Lung (tissue), 11 donors: ENCODE measurements at regions not wholly inside any gene's neighbourhood (a gene's known extent, or its start where the extent isn't known, plus 50 kb on each side); places are given as distances from the start of the nearest gene placed in this dataset.
"Not testable (repeated sequence)": the region's sequence is repeated elsewhere in the genome, so short reads cannot be mapped to it uniquely, and the experiment has no call there.

Experiments used
- ATAC-seq: fragments of 200-7000 bp; cut with Tn5 transposase; one replicate; pipeline ENCODE4 v1.9.1; 2020; ENCODE audit warnings: moderate number of reproducible peaks; ENCODE audit not compliant: insufficient read depth, low FRiP score
- DNase-seq, 3 donors: peaks; one replicate each; pipeline ENCODE4 v3.0.0-alpha.2; 2013 to 2017
- H3K27ac ChIP-seq, 2 donors: one replicate each; pipeline ENCODE4 v1.5.1; 2013; ENCODE audit warnings: mild to moderate bottlenecking in 2 of 2, moderate library complexity in 2 of 2, control low read depth in 1 of 2, inconsistent platforms in 1 of 2, low read depth in 1 of 2, low read length in 1 of 2
- H3K27me3 ChIP-seq, 3 donors: one replicate each; pipeline ENCODE4 v1.5.1; 2013; ENCODE audit warnings: low read length in 2 of 3; ENCODE audit not compliant: control insufficient read depth in 3 of 3, insufficient read depth in 3 of 3
- H3K36me3 ChIP-seq, 4 donors: one replicate each; pipeline ENCODE4 v1.5.1; 2013; ENCODE audit warnings: low read length in 4 of 4, mild to moderate bottlenecking in 1 of 4, moderate library complexity in 1 of 4; ENCODE audit not compliant: control insufficient read depth in 4 of 4, insufficient read depth in 4 of 4
- H3K4me1 ChIP-seq, 5 donors: one replicate each; pipeline ENCODE4 v1.5.1; 2013; ENCODE audit warnings: low read length in 5 of 5, mild to moderate bottlenecking in 2 of 5, moderate library complexity in 1 of 5; ENCODE audit not compliant: control insufficient read depth in 5 of 5, insufficient read depth in 5 of 5
- H3K4me3 ChIP-seq: one replicate; pipeline ENCODE4 v1.5.1; 2013; ENCODE audit warnings: mild to moderate bottlenecking, control low read depth, moderate library complexity
- H3K9ac ChIP-seq, 2 donors: one replicate each; pipeline ENCODE4 v1.5.1; 2013; ENCODE audit warnings: low read length in 2 of 2, control low read depth in 1 of 2; ENCODE audit not compliant: insufficient read depth in 1 of 2
- H3K9me3 ChIP-seq, 4 donors: one replicate each; pipeline ENCODE4 v1.5.1; 2013; ENCODE audit warnings: low read length in 3 of 4, mild to moderate bottlenecking in 1 of 4, moderate library complexity in 1 of 4; ENCODE audit not compliant: control insufficient read depth in 4 of 4, insufficient read depth in 3 of 4
- WGBS, 2 donors: extraction: QIAGEN DNeasy Blood & Tissue Kit; methylation state at CpG; one replicate each; pipeline ENCODE4 v1.1.7; 2013; 5-methylcytosine and 5-hydroxymethylcytosine counted together
- TF ChIP-seq, protein P1 (sequence below): IDR thresholded peaks from 2 replicates; pipeline ENCODE4 v1.5.1; 2012; ENCODE audit warnings: mild to moderate bottlenecking; ENCODE audit errors: control extremely low read depth, extremely low read depth
- donor health status: control.
- donor health status: control.
- donor health status: Bipolar disorder and iron deficiency.
- donor health status: healthy.
- donor health status: DM: yes; HTN: yes; CAD: no.

DNA sequence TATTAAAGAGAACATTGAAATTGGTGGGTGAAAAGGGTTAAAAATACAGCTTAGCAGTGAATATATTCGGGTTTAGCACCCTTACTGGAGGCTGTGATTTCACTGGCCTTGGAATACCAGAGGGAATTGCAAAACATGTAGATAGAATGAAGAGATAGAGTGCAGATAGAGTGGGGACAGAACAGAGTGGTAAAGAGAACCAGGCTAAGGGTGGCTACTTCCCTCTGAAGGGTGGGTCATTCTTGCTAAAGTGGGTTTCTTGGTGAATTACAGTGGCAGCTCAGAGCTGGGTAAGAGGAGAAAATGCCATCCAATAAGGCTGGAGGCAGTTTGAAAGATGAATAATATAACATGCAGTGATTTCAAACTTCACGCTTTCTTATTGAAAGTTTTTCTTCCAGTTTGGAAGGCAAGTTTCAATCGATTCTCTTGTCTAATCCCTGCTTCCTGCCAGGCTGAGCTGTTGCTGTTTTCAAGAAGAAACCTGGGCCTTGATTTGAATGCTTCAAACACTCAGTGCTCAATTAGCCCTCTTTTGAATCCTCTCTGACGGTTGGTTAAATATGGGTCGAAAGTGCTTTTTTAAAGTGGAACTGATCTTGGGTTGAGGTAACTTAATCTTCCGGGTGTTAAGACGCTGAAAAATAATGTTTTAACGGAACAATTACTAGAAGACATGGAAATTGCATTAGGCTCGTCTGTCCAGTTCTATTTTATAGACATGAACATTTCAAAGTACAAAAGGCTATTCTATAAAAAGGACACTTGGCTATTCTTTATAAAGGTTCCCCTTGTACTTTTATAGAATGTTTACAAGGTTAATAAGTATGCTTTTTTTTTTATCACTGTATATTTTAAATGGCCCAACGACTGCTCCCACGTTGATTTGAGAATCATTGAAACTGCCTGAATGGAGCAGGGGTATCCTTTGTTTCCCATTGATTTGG is 203.3 kb downstream of the BCAS1 start:
- WGBS, 2 donors = 41 to 53% methylated on average over 11 of the region's 11 CpGs
- Histone ChIP-seq H3K4me3 (no peak overlapping the region), H3K9me3 (no peaks in the 10 kb centered on the region), H3K27ac (peak overlapping the region; percentile 45 to 70), H3K36me3 (no peaks in the 10 kb centered on the region), H3K4me1 (peaks cover 5 to 62% (median 23%) of the 10 kb centered on the region in 5 donors), H3K27me3 (no peaks in the 10 kb centered on the region), H3K9ac (peak overlapping the region in 1 of 2 donors; percentile 61)
- TF ChIP-seq, protein P1, sequence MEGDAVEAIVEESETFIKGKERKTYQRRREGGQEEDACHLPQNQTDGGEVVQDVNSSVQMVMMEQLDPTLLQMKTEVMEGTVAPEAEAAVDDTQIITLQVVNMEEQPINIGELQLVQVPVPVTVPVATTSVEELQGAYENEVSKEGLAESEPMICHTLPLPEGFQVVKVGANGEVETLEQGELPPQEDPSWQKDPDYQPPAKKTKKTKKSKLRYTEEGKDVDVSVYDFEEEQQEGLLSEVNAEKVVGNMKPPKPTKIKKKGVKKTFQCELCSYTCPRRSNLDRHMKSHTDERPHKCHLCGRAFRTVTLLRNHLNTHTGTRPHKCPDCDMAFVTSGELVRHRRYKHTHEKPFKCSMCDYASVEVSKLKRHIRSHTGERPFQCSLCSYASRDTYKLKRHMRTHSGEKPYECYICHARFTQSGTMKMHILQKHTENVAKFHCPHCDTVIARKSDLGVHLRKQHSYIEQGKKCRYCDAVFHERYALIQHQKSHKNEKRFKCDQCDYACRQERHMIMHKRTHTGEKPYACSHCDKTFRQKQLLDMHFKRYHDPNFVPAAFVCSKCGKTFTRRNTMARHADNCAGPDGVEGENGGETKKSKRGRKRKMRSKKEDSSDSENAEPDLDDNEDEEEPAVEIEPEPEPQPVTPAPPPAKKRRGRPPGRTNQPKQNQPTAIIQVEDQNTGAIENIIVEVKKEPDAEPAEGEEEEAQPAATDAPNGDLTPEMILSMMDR = no peak
- ATAC-seq (no peak), DNase-seq (peak in 2 of 3 donors; percentile 34 to 50)

DNA sequence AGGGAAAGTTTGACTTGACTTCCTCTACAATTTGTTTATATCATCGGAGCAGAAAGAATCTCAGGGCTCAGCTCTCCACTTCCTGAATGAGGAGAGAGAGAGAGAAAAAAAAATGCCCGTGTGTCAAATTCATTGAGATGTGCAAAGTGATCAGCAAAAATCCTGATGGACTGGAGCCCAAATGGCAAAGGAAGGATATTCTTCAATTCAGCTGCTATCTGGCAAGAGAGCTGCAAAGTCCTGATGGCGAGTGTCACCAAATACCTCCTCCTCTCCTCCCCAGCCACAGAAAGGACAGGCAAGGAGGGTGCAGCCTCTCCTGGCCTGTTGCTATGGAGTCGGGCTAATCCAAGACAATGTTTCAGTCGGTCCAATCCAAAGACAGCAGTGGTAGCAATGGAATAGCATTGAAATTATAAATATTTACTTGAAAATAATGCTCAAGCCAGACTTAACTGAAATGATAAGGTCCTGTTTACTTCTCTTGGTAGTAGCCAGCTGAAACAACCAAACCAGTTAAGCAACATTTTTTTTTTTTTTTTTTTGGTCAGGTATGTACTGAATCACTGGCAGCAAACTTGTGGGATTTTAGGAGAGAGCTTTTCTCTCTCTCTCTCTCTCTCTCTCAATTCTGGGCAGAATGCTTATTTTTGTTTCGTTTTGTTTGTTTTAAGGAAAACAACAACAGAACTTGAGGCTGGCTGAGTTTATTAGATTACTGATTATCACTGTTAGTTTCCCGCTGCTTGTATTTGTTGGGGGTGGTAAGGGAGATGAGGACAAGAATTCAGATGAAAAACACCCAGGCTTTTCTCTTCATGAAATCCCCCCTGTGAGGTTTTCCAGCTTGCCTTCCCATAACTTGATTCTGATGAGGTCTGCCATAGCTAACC is 204.2 kb downstream of the BCAS1 start:
- Histone ChIP-seq H3K4me3 (no peak overlapping the region), H3K9me3 (no peaks in the 10 kb centered on the region), H3K27me3 (no peaks in the 10 kb centered on the region), H3K27ac (peak overlapping the region; percentile 30 to 84), H3K36me3 (no peaks in the 10 kb centered on the region), H3K9ac (peak overlapping the region in 1 of 2 donors; percentile 61), H3K4me1 (peaks cover 5 to 55% (median 21%) of the 10 kb centered on the region in 5 donors)
- WGBS, 2 donors = 18 to 31% methylated on average over 7 of the region's 7 CpGs
- DNase-seq (peak; percentile 89 to 97 (median 91)), ATAC-seq (peak; percentile 42)
- TF ChIP-seq, protein P1 = no peak

DNA sequence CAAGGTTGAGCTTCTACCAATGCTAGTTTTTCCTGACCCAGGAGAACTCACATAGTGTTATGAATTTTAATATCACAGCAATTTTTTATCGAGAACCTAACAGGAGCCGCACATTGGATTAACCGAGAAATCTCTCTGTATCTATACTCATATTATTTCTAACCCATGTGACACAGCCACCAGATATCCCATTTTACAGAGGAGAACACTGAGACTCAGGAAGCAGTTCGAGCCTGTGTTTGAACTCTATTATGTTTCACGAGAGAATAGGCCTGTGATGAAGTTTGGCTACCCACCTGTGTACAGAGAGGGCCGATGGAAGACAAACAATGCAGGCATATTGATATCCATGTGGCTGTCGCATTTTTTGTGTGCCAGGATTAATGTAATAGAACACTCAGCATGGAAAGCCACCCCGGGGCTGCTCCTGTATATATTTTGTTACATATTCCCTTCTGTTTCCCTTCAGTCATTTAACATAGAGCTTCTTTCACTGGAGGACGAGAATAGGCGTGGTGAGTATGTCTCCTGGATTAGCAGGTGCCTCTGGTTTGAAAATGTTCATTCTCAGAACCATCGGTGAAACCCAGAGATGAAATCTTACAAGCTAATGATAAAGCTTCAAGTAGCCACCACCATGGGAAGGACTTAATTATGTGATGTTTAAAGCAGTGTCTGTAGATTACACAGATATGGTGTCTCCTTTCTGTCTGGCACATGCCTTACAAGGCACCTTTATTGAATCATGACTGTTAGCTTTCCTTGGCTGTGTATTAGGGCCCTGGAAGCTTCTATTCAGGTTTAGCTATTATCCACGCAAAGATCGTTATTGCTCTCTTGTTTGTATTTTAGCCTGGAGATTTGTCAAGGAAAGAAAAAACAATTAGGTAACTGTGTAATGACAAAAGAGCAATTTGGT is 205.4 kb downstream of the BCAS1 start:
- peak in 1 of 3 donors; percentile 49 for DNase-seq
- not testable (repeated sequence) for H3K9me3 ChIP-seq, ATAC-seq, H3K36me3 ChIP-seq, H3K4me3 ChIP-seq, H3K27ac ChIP-seq, H3K27me3 ChIP-seq
- peaks cover 3 to 55% (median 21%) of the 10 kb centered on the region in 5 donors for H3K4me1 ChIP-seq
- H3K9ac ChIP-seq = peak overlapping the region in 1 of 2 donors; percentile 63
- 76 to 80% methylated on average over 13 of the region's 13 CpGs for WGBS, 2 donors

DNA sequence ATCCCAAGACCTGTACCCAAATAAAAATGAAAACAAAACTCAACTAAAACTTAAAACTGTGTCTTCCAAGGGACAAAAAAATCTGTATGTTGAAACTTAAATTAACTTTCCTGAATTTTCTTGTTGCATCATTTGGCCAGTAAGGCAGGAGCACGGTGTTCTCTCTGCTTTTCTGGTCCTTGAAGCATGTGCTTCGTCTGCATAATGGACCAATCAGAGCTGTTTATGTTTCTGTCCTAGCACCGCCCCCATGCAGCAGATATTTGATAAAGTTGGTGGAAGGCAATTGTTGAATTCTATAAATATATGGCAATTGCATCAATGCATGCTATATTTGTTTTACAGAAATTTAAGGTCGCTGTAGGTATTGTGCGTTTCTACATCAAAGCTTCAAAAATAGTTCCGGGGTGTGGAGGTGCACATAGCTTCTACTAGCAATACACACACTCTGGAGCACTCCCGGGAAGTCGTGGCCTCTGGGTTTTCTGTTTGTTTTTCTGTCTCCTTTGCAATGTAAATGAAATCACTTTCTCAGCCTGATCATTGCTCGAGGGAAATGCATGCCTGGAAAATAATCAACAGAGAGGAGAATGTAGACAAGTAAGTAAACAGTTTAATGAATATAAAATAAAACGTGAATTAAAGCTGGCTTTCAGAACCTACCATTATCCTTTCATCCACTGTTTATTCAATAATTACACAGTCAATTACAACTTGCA is 206.3 kb downstream of the BCAS1 start:
- H3K9me3 ChIP-seq, H3K4me3 ChIP-seq, ATAC-seq, H3K27me3 ChIP-seq, H3K36me3 ChIP-seq, H3K27ac ChIP-seq, H3K9ac ChIP-seq: not testable (repeated sequence)
- 53 to 71% methylated on average over 10 of the region's 10 CpGs for WGBS, 2 donors
- peaks cover 3 to 52% (median 21%) of the 10 kb centered on the region in 5 donors for H3K4me1 ChIP-seq
- DNase-seq = peak in 2 of 3 donors; percentile 68 to 72

DNA sequence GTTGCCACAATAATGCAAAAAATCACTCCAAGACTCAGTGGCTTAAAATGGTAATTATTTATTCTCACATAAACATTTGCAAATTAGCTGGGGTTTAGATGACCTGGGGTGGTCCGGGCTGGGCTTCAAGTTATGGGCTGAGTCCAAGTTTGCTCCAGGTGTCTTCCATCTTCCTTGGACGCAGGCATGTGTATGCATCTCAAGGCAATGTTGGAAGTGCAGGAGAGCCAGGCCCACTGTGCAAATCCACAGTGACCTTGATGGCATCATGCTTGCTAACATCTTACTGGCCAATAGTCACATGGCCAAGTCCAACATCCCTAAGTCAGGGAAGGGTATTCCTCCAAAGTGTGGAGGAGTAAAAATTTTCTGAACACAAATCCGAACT is 206.9 kb downstream of the BCAS1 start:
- peaks cover 3 to 52% (median 21%) of the 10 kb centered on the region in 5 donors for H3K4me1 ChIP-seq
- DNase-seq = peak; percentile 72 to 76 (median 73)
- H3K27ac ChIP-seq, H3K9me3 ChIP-seq, H3K36me3 ChIP-seq, H3K4me3 ChIP-seq, H3K27me3 ChIP-seq, ATAC-seq, H3K9ac ChIP-seq: not testable (repeated sequence)
- WGBS, 2 donors = 79 to 90% methylated on average over 3 of the region's 3 CpGs
